Endothelial cell of umbilical vein (primary cell): ENCODE measurements at regions not wholly inside any gene's neighbourhood (a gene's known extent, or its start where the extent isn't known, plus 50 kb on each side); places are given as distances from the start of the nearest gene placed in this dataset.

Experiments
- BruUV-seq: library from RNA; stranded (reverse); fragments of 400-500 nt; replicated peaks from 2 replicates; lab custom pipeline; 2021; lab: Mats Ljungman, UMichigan
- CTCF ChIA-PET: fragments of 300-600, 350-600 bp; sonication (Branson Sonifier 250); formaldehyde crosslinking; loops from one replicate; lab custom pipeline; 2021; ENCODE audit warnings: antibody characterized with exemption, inconsistent platforms; lab: Charles Lee
- POLR2A ChIA-PET: fragments of 300-600, 350-600 bp; sonication (Branson Sonifier 250); formaldehyde crosslinking; loops from one replicate; lab custom pipeline; 2021; ENCODE audit warnings: antibody characterized with exemption, inconsistent platforms; lab: Charles Lee
- DNase-seq: peaks from one replicate; pipeline ENCODE4 v3.0.0-alpha.2; 2011; ENCODE audit warnings: low read depth, low spot score
- FAIRE-seq: peaks from 2 replicates; lab custom pipeline; 2011; peaks lifted over from hg19 to GRCh38; lab: Jason Lieb, UNC
- H2AFZ ChIP-seq: 2 replicates; pipeline ENCODE4 v1.6.0; 2012; ENCODE audit warnings: low read depth, low read length, control low read depth, inconsistent platforms
- H3K27ac ChIP-seq: 2 replicates; pipeline ENCODE4 v1.5.1; 2011; ENCODE audit warnings: low read depth, mild to moderate bottlenecking, control low read depth, low read length, moderate library complexity; ENCODE audit not compliant: insufficient read depth
- H3K27me3 ChIP-seq, 2 experiments: 2 replicates each; pipeline versions ENCODE4 v1.6.0 to v1.6.1; 2011; ENCODE audit warnings: low read length in 2 of 2, mixed read lengths in 1 of 2; ENCODE audit not compliant: control insufficient read depth in 2 of 2, insufficient read depth in 2 of 2
- H3K36me3 ChIP-seq, 2 experiments: 2 replicates in 1 of 2; 3 replicates in 1 of 2; pipeline ENCODE4 v1.5.1; 2011; ENCODE audit warnings: low read length in 2 of 2, mild to moderate bottlenecking in 1 of 2, moderate library complexity in 1 of 2; ENCODE audit not compliant: control insufficient read depth in 2 of 2, insufficient read depth in 2 of 2; ENCODE audit errors: extremely low read depth in 1 of 2
- H3K4me1 ChIP-seq: 3 replicates; pipeline ENCODE4 v1.5.1; 2011; ENCODE audit warnings: mild to moderate bottlenecking, low read length; ENCODE audit not compliant: control insufficient read depth, insufficient read depth; ENCODE audit errors: extremely low read depth
- H3K4me2 ChIP-seq: 2 replicates; pipeline ENCODE4 v1.6.1; 2011; ENCODE audit warnings: low read length, control low read depth, mixed read lengths; ENCODE audit not compliant: insufficient read depth
- H3K4me3 ChIP-seq, 3 experiments: fragments of 200-600 bp in 1 of 3; sonication (generic), shearing (Covaris generic) in 1 of 3; replicated peaks in 1 of 3; 2 replicates each; pipeline ENCODE4 v1.5.1; 2011 to 2016; ENCODE audit warnings: control low read depth in 3 of 3, low read length in 3 of 3, mild to moderate bottlenecking in 2 of 3, inconsistent platforms in 1 of 3, low read depth in 1 of 3, moderate library complexity in 1 of 3; ENCODE audit not compliant: insufficient read depth in 1 of 3
- H3K79me2 ChIP-seq: 2 replicates; pipeline ENCODE4 v1.6.0; 2012; ENCODE audit warnings: low read length, inconsistent platforms; ENCODE audit not compliant: control insufficient read depth, insufficient read depth
- H3K9ac ChIP-seq: replicated peaks from 2 replicates; pipeline ENCODE3; 2011; ENCODE audit warnings: low read length, control low read depth; ENCODE audit not compliant: insufficient read depth; ENCODE audit errors: extremely low read depth
- H3K9me1 ChIP-seq: replicated peaks from 3 replicates; pipeline ENCODE4 v1.6.0; 2011; ENCODE audit warnings: mild to moderate bottlenecking, low read length; ENCODE audit not compliant: control insufficient read depth, insufficient read depth; ENCODE audit errors: extremely low read depth
- H3K9me3 ChIP-seq: replicated peaks from 2 replicates; pipeline ENCODE4 v1.5.1; 2012; ENCODE audit warnings: low read length, inconsistent platforms; ENCODE audit not compliant: control insufficient read depth, insufficient read depth
- H4K20me1 ChIP-seq: replicated peaks from 2 replicates; pipeline ENCODE3; 2011; ENCODE audit warnings: mild to moderate bottlenecking, low read length; ENCODE audit not compliant: control insufficient read depth, insufficient read depth; ENCODE audit errors: extremely low read depth
- CTCF ChIP-seq, 2 donors: IDR thresholded peaks; 1 replicate in 1 of 2; 2 replicates in 1 of 2; pipeline ENCODE4 v1.5.1; 2011; ENCODE audit warnings: low read length in 2 of 2, mild to moderate bottlenecking in 2 of 2, moderate library complexity in 2 of 2, control low read depth in 1 of 2, inconsistent platforms in 1 of 2, low read depth in 1 of 2; ENCODE audit not compliant: insufficient read depth in 1 of 2; ENCODE audit errors: extremely low read depth in 1 of 2
- EZH2 ChIP-seq: IDR thresholded peaks from 2 replicates; pipeline ENCODE4 v1.6.1; 2012; ENCODE audit warnings: borderline replicate concordance, low read depth, mild to moderate bottlenecking, moderate library complexity, low read length, inconsistent platforms; ENCODE audit not compliant: severe bottlenecking
- FOS ChIP-seq: IDR thresholded peaks from 2 replicates; pipeline ENCODE4 v1.6.1; 2011; ENCODE audit warnings: mild to moderate bottlenecking, low read length, moderate library complexity, borderline replicate concordance; ENCODE audit not compliant: insufficient read depth
- GATA2 ChIP-seq: IDR thresholded peaks from 2 replicates; pipeline ENCODE4 v1.7.0; 2011; ENCODE audit warnings: low read depth, mild to moderate bottlenecking, moderate library complexity, mixed read lengths, low read length; ENCODE audit not compliant: insufficient read length, insufficient read depth
- JUN ChIP-seq: IDR thresholded peaks from 2 replicates; pipeline ENCODE4 v1.6.1; 2011; ENCODE audit warnings: borderline replicate concordance, low read depth; ENCODE audit not compliant: insufficient read length, insufficient read depth
- MAX ChIP-seq: IDR thresholded peaks from 2 replicates; pipeline ENCODE4 v1.6.1; 2011; ENCODE audit not compliant: insufficient read depth, insufficient read length
- MYC ChIP-seq: IDR thresholded peaks from one replicate; pipeline ENCODE4 v1.6.1; 2011; ENCODE audit warnings: mild to moderate bottlenecking, low read depth, low read length
- POLR2A ChIP-seq: IDR thresholded peaks from 2 replicates; pipeline ENCODE4 v1.6.1; 2012; ENCODE audit warnings: low read depth, mild to moderate bottlenecking, control low read depth, low read length
- POLR2AphosphoS5 ChIP-seq: IDR thresholded peaks from 2 replicates; pipeline ENCODE4 v1.6.1; 2012; ENCODE audit warnings: low read depth, mild to moderate bottlenecking, control low read depth, low read length, moderate library complexity; ENCODE audit not compliant: insufficient read depth
- dilution Hi-C: fragments of 300-500 bp; cut with MboI; formaldehyde crosslinking; loops from one replicate; pipeline ENCODE4 v1.15.0; 2019; ENCODE audit warnings: low sequenced_read_pairs; ENCODE audit not compliant: extremely low pct_ligation_motif_present
- intact Hi-C: fragments of 100-400 bp; cut with micrococcal nuclease; formaldehyde crosslinking; loops from one replicate; pipeline ENCODE4 v1.10.0; 2022

- H3K79me2 ChIP-seq = no peaks in the 10 kb centered on the region
- no peak overlapping the region for H3K4me3 ChIP-seq
- peaks cover 0 to 3% of the 10 kb centered on the region in 2 experiments for H3K27me3 ChIP-seq
- H2AFZ ChIP-seq = no peak overlapping the region
- no peaks in the 10 kb centered on the region for H3K9me3 ChIP-seq
- no peaks in the 10 kb centered on the region for H3K36me3 ChIP-seq
- intact Hi-C loops (no loop called here), dilution Hi-C loops (no loop called here)
- ChIA-PET POLR2A (no interaction called here), CTCF (interaction anchor here (0.7 to 1.9 kb wide), 4 partner anchors 9 to 290 kb away, joined by 3 to 6 read pairs (median 4); no protein-coding TSS in a partner anchor)
- H3K9ac ChIP-seq = no peak overlapping the region
- H3K27ac ChIP-seq = no peak overlapping the region
- DNase-seq (no peak), FAIRE-seq (no peak)
- H3K4me2 ChIP-seq = no peak overlapping the region
- no peaks in the 10 kb centered on the region for H3K9me1 ChIP-seq
- TF ChIP-seq FOS (no peak), MYC (no peak), POLR2AphosphoS5 (no peak), GATA2 (no peak), CTCF (IDR thresholded peaks at IDR 0.05; ENCODE audit: extremely low read depth in 1 of 2, insufficient read depth in 1 of 2, low read depth in 1 of 2, low read length in 2 of 2) (no peak), JUN (no peak), POLR2A (no peak), EZH2 (no peak), MAX (no peak)
- no TSS peak for BruUV-seq
- H3K4me1 ChIP-seq = no peaks in the 10 kb centered on the region
- H4K20me1 ChIP-seq = no peaks in the 10 kb centered on the region
Observed at GRCh38 chr4:155497306-155497705, 120.5 kb upstream of the MAP9 start.
